ENCODE measurements at regions not wholly inside any gene's neighbourhood (a gene's known extent, or its start where the extent isn't known, plus 50 kb on each side); places are given as distances from the start of the nearest gene placed in this dataset.

- no peak overlapping the region for H3K4me3 ChIP-seq
- H3K27ac ChIP-seq = no peak overlapping the region
- DNase-seq = no peak
- intact Hi-C loops (cut with DNase I) = no loop called here
- H3K9ac ChIP-seq (ENCODE audit: low read depth in 2 of 2, low read length in 2 of 2) = no peak overlapping the region
- no peaks in the 10 kb centered on the region for H3K27me3 ChIP-seq
- H3K36me3 ChIP-seq = no peaks in the 10 kb centered on the region
- no peaks in the 10 kb centered on the region for H3K4me1 ChIP-seq
- no peaks in the 10 kb centered on the region for H3K9me3 ChIP-seq
- no peak for TF ChIP-seq CTCF (IDR thresholded peaks at IDR 0.05)
Observed at GRCh38 chr3:189100866-189101265, 70.9 kb upstream of the TPRG1 start.

GRCh38 chr3:189101594-189101993 lies 70.2 kb upstream of the TPRG1 start:
- Histone ChIP-seq H3K9me3 (no peaks in the 10 kb centered on the region), H3K27ac (no peak overlapping the region), H3K4me3 (no peak overlapping the region), H3K36me3 (no peaks in the 10 kb centered on the region), H3K9ac (ENCODE audit: low read depth in 2 of 2, low read length in 2 of 2) (no peak overlapping the region), H3K4me1 (no peaks in the 10 kb centered on the region), H3K27me3 (no peaks in the 10 kb centered on the region)
- DNase-seq = no peak
- intact Hi-C loops (cut with DNase I) = no loop called here
- no peak for TF ChIP-seq CTCF (IDR thresholded peaks at IDR 0.05)

GRCh38 chr3:189103208-189103607 lies 68.6 kb upstream of the TPRG1 start:
- DNase-seq = no peak
- no peak for TF ChIP-seq CTCF (IDR thresholded peaks at IDR 0.05)
- Histone ChIP-seq H3K9ac (ENCODE audit: low read depth in 2 of 2, low read length in 2 of 2) (no peak overlapping the region), H3K27ac (no peak overlapping the region), H3K4me3 (no peak overlapping the region), H3K4me1 (no peaks in the 10 kb centered on the region), H3K27me3 (no peaks in the 10 kb centered on the region), H3K9me3 (no peaks in the 10 kb centered on the region), H3K36me3 (no peaks in the 10 kb centered on the region)
- intact Hi-C loops (cut with DNase I) = no loop called here

- Histone ChIP-seq H3K4me1 (no peaks in the 10 kb centered on the region), H3K9ac (ENCODE audit: low read depth in 2 of 2, low read length in 2 of 2) (no peak overlapping the region), H3K36me3 (no peaks in the 10 kb centered on the region), H3K27me3 (no peaks in the 10 kb centered on the region), H3K4me3 (no peak overlapping the region), H3K9me3 (no peaks in the 10 kb centered on the region), H3K27ac (no peak overlapping the region)
- intact Hi-C loops (cut with DNase I) = no loop called here
- DNase-seq = no peak
- TF ChIP-seq CTCF (IDR thresholded peaks at IDR 0.05) = no peak
Observed at GRCh38 chr3:189108067-189108466, 63.7 kb upstream of the TPRG1 start.

GRCh38 chr3:189108735-189109134 lies 63.0 kb upstream of the TPRG1 start:
- Histone ChIP-seq H3K4me1 (no peaks in the 10 kb centered on the region), H3K27ac (no peak overlapping the region), H3K36me3 (no peaks in the 10 kb centered on the region), H3K4me3 (no peak overlapping the region), H3K9me3 (no peaks in the 10 kb centered on the region), H3K27me3 (no peaks in the 10 kb centered on the region), H3K9ac (ENCODE audit: low read depth in 2 of 2, low read length in 2 of 2) (no peak overlapping the region)
- no peak for TF ChIP-seq CTCF (IDR thresholded peaks at IDR 0.05)
- DNase-seq = no peak
- intact Hi-C loops (cut with DNase I) = no loop called here

- no peaks in the 10 kb centered on the region for H3K27me3 ChIP-seq
- no peak overlapping the region for H3K9ac ChIP-seq (ENCODE audit: low read depth in 2 of 2, low read length in 2 of 2)
- H3K4me3 ChIP-seq = no peak overlapping the region
- no peaks in the 10 kb centered on the region for H3K4me1 ChIP-seq
- intact Hi-C loops (cut with DNase I) = no loop called here
- DNase-seq = no peak
- no peaks in the 10 kb centered on the region for H3K36me3 ChIP-seq
- no peaks in the 10 kb centered on the region for H3K9me3 ChIP-seq
- no peak overlapping the region for H3K27ac ChIP-seq
- no peak for TF ChIP-seq CTCF (IDR thresholded peaks at IDR 0.05)
Observed at GRCh38 chr3:189109145-189109544, 62.6 kb upstream of the TPRG1 start.
